ENCODE measurements at regions not wholly inside any gene's neighbourhood (a gene's known extent, or its start where the extent isn't known, plus 50 kb on each side); places are given as distances from the start of the nearest gene placed in this dataset.

GRCh38 chr7:47721670-47722069 is 139.8 kb upstream of the TNS3 start:
- TF ChIP-seq CTCF (IDR thresholded peaks at IDR 0.05) (no peak), POLR2A (IDR thresholded peaks at IDR 0.05) (no peak), POLR2AphosphoS5 (IDR thresholded peaks at IDR 0.05) (no peak)
